GM12878 (cell line): ENCODE measurements at regions not wholly inside any gene's neighbourhood (a gene's known extent, or its start where the extent isn't known, plus 50 kb on each side); places are given as distances from the start of the nearest gene placed in this dataset.

ENCODE experiments used
- CEBPB ChIP-seq, 2 experiments: fragments of 150-350 bp in 1 of 2; IDR thresholded peaks; 2 replicates each; pipeline ENCODE4 v1.6.1; 2012 to 2014; ENCODE audit warnings: low read depth in 2 of 2, low read length in 2 of 2, borderline replicate concordance in 1 of 2, inconsistent platforms in 1 of 2
- CTCF ChIP-seq, 3 experiments: IDR thresholded peaks in 2 of 3; conservative IDR thresholded peaks in 1 of 3; 2 replicates each; pipeline ENCODE4 v1.5.1; 2011; ENCODE audit warnings: low read depth in 3 of 3, low read length in 3 of 3, mild to moderate bottlenecking in 3 of 3, control low read depth in 2 of 3, moderate library complexity in 2 of 3, inconsistent platforms in 1 of 3, mixed read lengths in 1 of 3; ENCODE audit not compliant: control insufficient read depth in 2 of 3, insufficient read depth in 1 of 3; ENCODE audit errors: extremely low read depth in 1 of 3
- HDAC2 ChIP-seq: fragments of 200-600 bp; sonication (generic); IDR thresholded peaks from 2 replicates; pipeline ENCODE4 v1.6.1; 2017
- POLR2AphosphoS2 ChIP-seq: IDR thresholded peaks from 2 replicates; pipeline ENCODE4 v1.6.1; 2011; ENCODE audit warnings: low read depth, mild to moderate bottlenecking, low read length, improper control_type of control experiment, moderate library complexity
- POLR2AphosphoS5 ChIP-seq: IDR thresholded peaks from 2 replicates; pipeline ENCODE4 v1.6.1; 2011; ENCODE audit warnings: mild to moderate bottlenecking, low read length, inconsistent platforms
- RBBP5 ChIP-seq: fragments of 200-600 bp; sonication (generic); conservative IDR thresholded peaks from 2 replicates; pipeline ENCODE4 v1.6.1; 2016
- SRF ChIP-seq, 2 experiments: IDR thresholded peaks; 2 replicates each; pipeline ENCODE4 v1.6.1; 2011; ENCODE audit warnings: low read depth in 2 of 2, low read length in 2 of 2, mild to moderate bottlenecking in 1 of 2, moderate library complexity in 1 of 2
- YY1 ChIP-seq: IDR thresholded peaks from 2 replicates; pipeline ENCODE4 v1.6.1; 2011; ENCODE audit warnings: low read depth, mild to moderate bottlenecking, low read length
- ZNF274 ChIP-seq: IDR thresholded peaks from one replicate; pipeline ENCODE4 v1.8.0; 2011; ENCODE audit not compliant: insufficient read length, insufficient read depth
- ZSCAN29 ChIP-seq: fragments of 450-650 bp; IDR thresholded peaks from 2 replicates; pipeline ENCODE4 v1.6.1; 2017; ENCODE audit warnings: mild to moderate bottlenecking, moderate library complexity
- TF ChIP-seq, protein P1 (sequence below): IDR thresholded peaks from 2 replicates; pipeline ENCODE4 v1.6.1; 2011; ENCODE audit warnings: borderline replicate concordance, low read depth, mild to moderate bottlenecking, moderate library complexity, mixed read lengths, low read length; ENCODE audit not compliant: insufficient read depth; ENCODE audit errors: extremely low read length

GRCh38 chr16:6714510-6714909 is 618.1 kb upstream of the RBFOX1 start:
- no peak for TF ChIP-seq ZNF274
- no peak for TF ChIP-seq ZSCAN29
- no peak for TF ChIP-seq CTCF (IDR thresholded peaks at IDR 0.05 in 2 of 3, conservative IDR thresholded peaks at IDR 0.05 in 1 of 3; ENCODE audit: control insufficient read depth in 2 of 3, extremely low read depth in 1 of 3, insufficient read depth in 1 of 3, low read depth in 3 of 3, low read length in 3 of 3)
- no peak for TF ChIP-seq POLR2AphosphoS2
- TF ChIP-seq POLR2AphosphoS5: no peak
- no peak for TF ChIP-seq HDAC2
- no peak for TF ChIP-seq RBBP5
- TF ChIP-seq SRF (IDR thresholded peaks at IDR 0.05; ENCODE audit: low read depth in 2 of 2, low read length in 2 of 2): no peak
- TF ChIP-seq, protein P1, sequence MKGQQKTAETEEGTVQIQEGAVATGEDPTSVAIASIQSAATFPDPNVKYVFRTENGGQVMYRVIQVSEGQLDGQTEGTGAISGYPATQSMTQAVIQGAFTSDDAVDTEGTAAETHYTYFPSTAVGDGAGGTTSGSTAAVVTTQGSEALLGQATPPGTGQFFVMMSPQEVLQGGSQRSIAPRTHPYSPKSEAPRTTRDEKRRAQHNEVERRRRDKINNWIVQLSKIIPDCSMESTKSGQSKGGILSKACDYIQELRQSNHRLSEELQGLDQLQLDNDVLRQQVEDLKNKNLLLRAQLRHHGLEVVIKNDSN: no peak
- TF ChIP-seq YY1: no peak
- no peak for TF ChIP-seq CEBPB (IDR thresholded peaks at IDR 0.05; ENCODE audit: borderline replicate concordance in 1 of 2, low read depth in 2 of 2, low read length in 2 of 2)
